COLO668 (cell line): ENCODE measurements at regions not wholly inside any gene's neighbourhood (a gene's known extent, or its start where the extent isn't known, plus 50 kb on each side); places are given as distances from the start of the nearest gene placed in this dataset.

ENCODE experiments used
- DNase-seq: peaks from one replicate; lab custom pipeline; 2025; ENCODE audit not compliant: unreplicated experiment; lab: John Stamatoyannopoulos, UW

GRCh38 chr20:24790746-24791283 lies 158.3 kb upstream of the CST7 start:
- no peak for DNase-seq

GRCh38 chr20:24791953-24792352 lies 157.1 kb upstream of the CST7 start:
- DNase-seq = no peak

- DNase-seq = no peak
These were observed 156.2 kb upstream of the CST7 start for GRCh38 chr20:24792641-24793495.

GRCh38 chr20:24795436-24795835 lies 153.6 kb upstream of the CST7 start:
- no peak for DNase-seq

- no peak for DNase-seq
These were observed 152.8 kb upstream of the CST7 start for GRCh38 chr20:24796236-24796635.

- DNase-seq = no peak
These were observed 152.0 kb upstream of the CST7 start for GRCh38 chr20:24797113-24797512.

GRCh38 chr20:24797745-24798655 lies 151.1 kb upstream of the CST7 start:
- no peak for DNase-seq

GRCh38 chr20:24798930-24799705 lies 150.0 kb upstream of the CST7 start:
- no peak for DNase-seq

GRCh38 chr20:24799971-24800580 lies 149.0 kb upstream of the CST7 start:
- DNase-seq = no peak

- DNase-seq = no peak
These were observed 146.7 kb upstream of the CST7 start for GRCh38 chr20:24802286-24802820.

GRCh38 chr20:24804481-24805206 lies 144.4 kb upstream of the CST7 start:
- no peak for DNase-seq

- no peak for DNase-seq
These were observed 143.4 kb upstream of the CST7 start for GRCh38 chr20:24805456-24806238.

- DNase-seq = no peak
These were observed 142.1 kb upstream of the CST7 start for GRCh38 chr20:24806705-24807676.

- no peak for DNase-seq
These were observed 140.5 kb upstream of the CST7 start for GRCh38 chr20:24808616-24809015.

GRCh38 chr20:24809606-24810005 lies 139.5 kb upstream of the CST7 start:
- DNase-seq = no peak

GRCh38 chr20:24810676-24811407 lies 138.2 kb upstream of the CST7 start:
- DNase-seq = no peak

- no peak for DNase-seq
These were observed 136.7 kb upstream of the CST7 start for GRCh38 chr20:24812373-24812772.
